ENCODE measurements at regions not wholly inside any gene's neighbourhood (a gene's known extent, or its start where the extent isn't known, plus 50 kb on each side); places are given as distances from the start of the nearest gene placed in this dataset.

- WGBS (ENCODE audit: insufficient coverage): 83% methylated on average over 1 of the region's 4 CpGs
- Histone ChIP-seq H3K36me3 (ENCODE audit: control insufficient read depth, insufficient read depth, low read length) (no peaks in the 10 kb centered on the region), H3K4me3 (ENCODE audit: low read length) (no peak overlapping the region), H3K27me3 (ENCODE audit: control insufficient read depth, insufficient read depth, low read length) (no peaks in the 10 kb centered on the region), H3K9me3 (replicated peaks; ENCODE audit: control insufficient read depth, low read depth, low read length) (no peaks in the 10 kb centered on the region), H3K4me1 (ENCODE audit: control insufficient read depth, insufficient read depth, low read length) (no peaks in the 10 kb centered on the region), H3K27ac (ENCODE audit: low read length) (no peak overlapping the region)
- no peak for DNase-seq
These were observed 620.0 kb downstream of the RAPGEF2 start for GRCh38 chr4:159722918-159723317.

- no peaks in the 10 kb centered on the region for H3K4me1 ChIP-seq (ENCODE audit: control insufficient read depth, insufficient read depth, low read length)
- no peak overlapping the region for H3K4me3 ChIP-seq (ENCODE audit: low read length)
- DNase-seq: no peak
- H3K9me3 ChIP-seq (replicated peaks; ENCODE audit: control insufficient read depth, low read depth, low read length): no peaks in the 10 kb centered on the region
- no peak overlapping the region for H3K27ac ChIP-seq (ENCODE audit: low read length)
- no peaks in the 10 kb centered on the region for H3K36me3 ChIP-seq (ENCODE audit: control insufficient read depth, insufficient read depth, low read length)
- 60% methylated on average over 5 of the region's 8 CpGs for WGBS (ENCODE audit: insufficient coverage)
- no peaks in the 10 kb centered on the region for H3K27me3 ChIP-seq (ENCODE audit: control insufficient read depth, insufficient read depth, low read length)
These were observed 620.6 kb downstream of the RAPGEF2 start for GRCh38 chr4:159723341-159724048.

- no peaks in the 10 kb centered on the region for H3K36me3 ChIP-seq (ENCODE audit: control insufficient read depth, insufficient read depth, low read length)
- no peak overlapping the region for H3K4me3 ChIP-seq (ENCODE audit: low read length)
- no peaks in the 10 kb centered on the region for H3K27me3 ChIP-seq (ENCODE audit: control insufficient read depth, insufficient read depth, low read length)
- no peak overlapping the region for H3K27ac ChIP-seq (ENCODE audit: low read length)
- no peak for DNase-seq
- WGBS (ENCODE audit: insufficient coverage): no CpG with 5 or more reads among the region's 1 CpG
- H3K9me3 ChIP-seq (replicated peaks; ENCODE audit: control insufficient read depth, low read depth, low read length): no peaks in the 10 kb centered on the region
- H3K4me1 ChIP-seq (ENCODE audit: control insufficient read depth, insufficient read depth, low read length): no peaks in the 10 kb centered on the region
These were observed 622.7 kb downstream of the RAPGEF2 start for GRCh38 chr4:159725571-159725970.

- DNase-seq: no peak
- Histone ChIP-seq H3K9me3 (replicated peaks; ENCODE audit: control insufficient read depth, low read depth, low read length) (no peaks in the 10 kb centered on the region), H3K4me3 (ENCODE audit: low read length) (no peak overlapping the region), H3K27ac (ENCODE audit: low read length) (no peak overlapping the region), H3K36me3 (ENCODE audit: control insufficient read depth, insufficient read depth, low read length) (no peaks in the 10 kb centered on the region), H3K4me1 (ENCODE audit: control insufficient read depth, insufficient read depth, low read length) (no peaks in the 10 kb centered on the region), H3K27me3 (ENCODE audit: control insufficient read depth, insufficient read depth, low read length) (no peaks in the 10 kb centered on the region)
- 60% methylated on average over 2 of the region's 6 CpGs for WGBS (ENCODE audit: insufficient coverage)
These were observed 632.7 kb downstream of the RAPGEF2 start for GRCh38 chr4:159735281-159736207.

GRCh38 chr4:159736411-159736810 is 633.5 kb downstream of the RAPGEF2 start:
- no CpG with 5 or more reads among the region's 7 CpGs for WGBS (ENCODE audit: insufficient coverage)
- Histone ChIP-seq H3K27me3 (ENCODE audit: control insufficient read depth, insufficient read depth, low read length) (no peaks in the 10 kb centered on the region), H3K27ac (ENCODE audit: low read length) (no peak overlapping the region), H3K4me3 (ENCODE audit: low read length) (no peak overlapping the region), H3K36me3 (ENCODE audit: control insufficient read depth, insufficient read depth, low read length) (no peaks in the 10 kb centered on the region), H3K4me1 (ENCODE audit: control insufficient read depth, insufficient read depth, low read length) (no peaks in the 10 kb centered on the region), H3K9me3 (replicated peaks; ENCODE audit: control insufficient read depth, low read depth, low read length) (no peaks in the 10 kb centered on the region)
- DNase-seq: no peak

- Histone ChIP-seq H3K4me3 (ENCODE audit: low read length) (no peak overlapping the region), H3K36me3 (ENCODE audit: control insufficient read depth, insufficient read depth, low read length) (no peaks in the 10 kb centered on the region), H3K9me3 (replicated peaks; ENCODE audit: control insufficient read depth, low read depth, low read length) (no peaks in the 10 kb centered on the region), H3K27ac (ENCODE audit: low read length) (no peak overlapping the region), H3K4me1 (ENCODE audit: control insufficient read depth, insufficient read depth, low read length) (no peaks in the 10 kb centered on the region), H3K27me3 (ENCODE audit: control insufficient read depth, insufficient read depth, low read length) (no peaks in the 10 kb centered on the region)
- DNase-seq: no peak
- no CpG with 5 or more reads among the region's 2 CpGs for WGBS (ENCODE audit: insufficient coverage)
These were observed 641.1 kb downstream of the RAPGEF2 start for GRCh38 chr4:159743971-159744370.

- H3K9me3 ChIP-seq (replicated peaks; ENCODE audit: control insufficient read depth, low read depth, low read length): peaks cover 4% of the 10 kb centered on the region
- H3K4me3 ChIP-seq (ENCODE audit: low read length): no peak overlapping the region
- H3K27ac ChIP-seq (ENCODE audit: low read length): no peak overlapping the region
- H3K27me3 ChIP-seq (ENCODE audit: control insufficient read depth, insufficient read depth, low read length): no peaks in the 10 kb centered on the region
- no peak for DNase-seq
- no peaks in the 10 kb centered on the region for H3K4me1 ChIP-seq (ENCODE audit: control insufficient read depth, insufficient read depth, low read length)
- WGBS (ENCODE audit: insufficient coverage): 100% methylated on average over 1 of the region's 3 CpGs
- no peaks in the 10 kb centered on the region for H3K36me3 ChIP-seq (ENCODE audit: control insufficient read depth, insufficient read depth, low read length)
These were observed 645.1 kb downstream of the RAPGEF2 start for GRCh38 chr4:159747983-159748382.

GRCh38 chr4:159748834-159749444 is 646.1 kb downstream of the RAPGEF2 start:
- Histone ChIP-seq H3K4me3 (ENCODE audit: low read length) (no peak overlapping the region), H3K9me3 (replicated peaks; ENCODE audit: control insufficient read depth, low read depth, low read length) (peaks cover 4% of the 10 kb centered on the region), H3K27me3 (ENCODE audit: control insufficient read depth, insufficient read depth, low read length) (no peaks in the 10 kb centered on the region), H3K27ac (ENCODE audit: low read length) (no peak overlapping the region), H3K36me3 (ENCODE audit: control insufficient read depth, insufficient read depth, low read length) (no peaks in the 10 kb centered on the region), H3K4me1 (ENCODE audit: control insufficient read depth, insufficient read depth, low read length) (no peaks in the 10 kb centered on the region)
- DNase-seq: no peak

- Histone ChIP-seq H3K27ac (ENCODE audit: low read length) (no peak overlapping the region), H3K27me3 (ENCODE audit: control insufficient read depth, insufficient read depth, low read length) (no peaks in the 10 kb centered on the region), H3K9me3 (replicated peaks; ENCODE audit: control insufficient read depth, low read depth, low read length) (no peaks in the 10 kb centered on the region), H3K36me3 (ENCODE audit: control insufficient read depth, insufficient read depth, low read length) (no peaks in the 10 kb centered on the region), H3K4me3 (ENCODE audit: low read length) (no peak overlapping the region), H3K4me1 (ENCODE audit: control insufficient read depth, insufficient read depth, low read length) (no peaks in the 10 kb centered on the region)
- DNase-seq: peak; percentile 89
- no CpG with 5 or more reads among the region's 2 CpGs for WGBS (ENCODE audit: insufficient coverage)
These were observed 654.6 kb downstream of the RAPGEF2 start for GRCh38 chr4:159757499-159757898.

GRCh38 chr4:159758061-159758460 is 655.2 kb downstream of the RAPGEF2 start:
- WGBS (ENCODE audit: insufficient coverage): no CpG with 5 or more reads among the region's 1 CpG
- Histone ChIP-seq H3K27ac (ENCODE audit: low read length) (no peak overlapping the region), H3K27me3 (ENCODE audit: control insufficient read depth, insufficient read depth, low read length) (no peaks in the 10 kb centered on the region), H3K4me3 (ENCODE audit: low read length) (no peak overlapping the region), H3K9me3 (replicated peaks; ENCODE audit: control insufficient read depth, low read depth, low read length) (no peaks in the 10 kb centered on the region), H3K36me3 (ENCODE audit: control insufficient read depth, insufficient read depth, low read length) (no peaks in the 10 kb centered on the region), H3K4me1 (ENCODE audit: control insufficient read depth, insufficient read depth, low read length) (no peaks in the 10 kb centered on the region)
- no peak for DNase-seq
